AG04449 (cell line): ENCODE measurements at regions not wholly inside any gene's neighbourhood (a gene's known extent, or its start where the extent isn't known, plus 50 kb on each side); places are given as distances from the start of the nearest gene placed in this dataset.
"Not testable (repeated sequence)": the region's sequence is repeated elsewhere in the genome, so short reads cannot be mapped to it uniquely, and the experiment has no call there.

ENCODE experiments used
- CTCF ChIA-PET: fragments of 350-600 bp; formaldehyde crosslinking; extraction: SDS; loops from one replicate; lab custom pipeline; 2021; ENCODE audit warnings: antibody characterized with exemption; lab: Yijun Ruan, JAX
- POLR2A ChIA-PET: fragments of 400-600, 350-600 bp; formaldehyde crosslinking; extraction: SDS; loops from one replicate; lab custom pipeline; 2020; ENCODE audit warnings: antibody characterized with exemption, inconsistent platforms; lab: Yijun Ruan, JAX
- DNase-seq: peaks from one replicate; pipeline ENCODE4 v3.0.0-alpha.2; 2010; ENCODE audit warnings: low read depth, low spot score
- H3K4me3 ChIP-seq: 2 replicates; pipeline ENCODE4 v1.5.1; 2011; ENCODE audit warnings: low read depth, mild to moderate bottlenecking, control low read depth, low read length
- CTCF ChIP-seq: IDR thresholded peaks from one replicate; pipeline ENCODE4 v1.5.1; 2011; ENCODE audit warnings: mild to moderate bottlenecking, moderate library complexity, low read length, control low read depth, inconsistent platforms; ENCODE audit not compliant: insufficient read depth; ENCODE audit errors: missing control alignments

DNA sequence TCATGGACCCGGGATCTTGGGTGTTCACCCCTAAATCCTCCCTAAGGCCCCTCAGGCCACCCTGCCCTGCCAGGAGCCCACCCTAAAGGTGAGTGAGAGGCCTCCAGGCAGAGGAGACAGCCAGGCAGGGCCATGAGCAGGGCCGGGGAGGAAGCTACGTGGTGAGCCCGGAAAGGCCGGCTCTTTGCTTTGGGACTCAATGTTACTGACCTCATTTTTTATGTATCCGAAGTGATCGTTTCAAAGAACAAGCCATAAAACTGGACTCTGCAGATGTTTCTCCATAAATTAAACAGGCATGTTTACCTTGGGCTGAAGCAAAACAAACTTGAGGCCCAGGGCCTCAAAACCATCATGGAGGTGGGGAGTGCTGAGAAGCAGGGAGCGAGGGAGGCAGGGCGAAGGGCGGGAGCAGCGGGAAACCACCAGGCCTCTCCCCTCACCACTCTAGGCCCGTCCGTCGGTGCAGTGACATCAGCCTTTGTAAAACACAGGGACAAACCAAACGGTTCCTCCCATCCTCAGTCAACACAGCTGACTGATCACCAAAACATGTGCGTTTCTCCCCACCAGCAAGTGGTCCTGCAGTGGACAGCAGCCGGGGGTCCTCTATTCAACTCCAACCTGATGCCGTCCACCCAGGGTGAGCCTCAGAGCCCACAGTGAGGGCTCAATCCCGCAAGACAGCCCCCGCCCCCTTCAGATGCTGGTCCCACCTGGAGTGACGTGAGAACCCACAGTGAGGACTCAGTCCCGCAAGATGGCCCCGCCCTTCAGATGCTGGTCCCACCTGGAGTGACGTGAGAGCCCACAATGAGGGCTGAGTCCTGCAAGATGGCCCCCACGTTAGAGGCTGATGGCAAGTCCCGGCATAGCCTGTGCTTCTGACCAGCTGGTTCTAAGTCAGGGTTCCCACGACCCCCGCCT lies 102.9 kb upstream of the LRPAP1 start:
- TF ChIP-seq CTCF, result no peak
- POLR2A ChIA-PET, result no interaction called here
- CTCF ChIA-PET, result no interaction called here
- H3K4me3 ChIP-seq, result no peak overlapping the region
- no peak for DNase-seq

DNA sequence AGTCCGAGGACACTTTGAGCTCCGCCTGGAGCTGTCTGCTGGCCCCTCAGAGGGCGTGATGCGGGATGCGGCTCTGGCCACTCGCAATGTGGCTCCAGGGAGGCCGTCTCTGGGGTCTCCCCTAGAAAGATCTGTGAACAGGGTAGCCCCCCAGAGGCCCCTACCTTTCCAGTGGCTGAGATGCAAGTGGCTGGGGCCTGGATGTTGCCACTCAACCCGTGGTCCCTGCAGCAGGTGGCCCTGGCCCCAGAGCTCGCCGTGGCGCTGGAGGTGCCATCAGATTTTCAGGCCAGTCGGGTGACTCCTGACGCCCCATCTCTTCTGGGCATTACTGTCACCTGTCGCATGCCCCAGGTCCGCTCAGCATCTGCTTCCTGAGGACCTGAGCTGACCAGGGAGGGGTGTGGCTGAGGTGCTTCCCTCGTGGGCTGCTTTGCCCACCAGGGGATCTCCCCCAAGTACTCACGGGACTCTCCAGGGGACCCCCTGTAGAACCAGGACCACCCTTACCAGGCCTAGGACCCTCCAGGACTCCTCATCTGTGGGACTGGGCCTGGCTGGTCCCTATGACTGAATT lies 102.1 kb upstream of the LRPAP1 start:
- no peak for TF ChIP-seq CTCF
- ChIA-PET POLR2A (no interaction called here), CTCF (no interaction called here)
- no peak overlapping the region for H3K4me3 ChIP-seq
- DNase-seq, result no peak

- H3K4me3 ChIP-seq, CTCF ChIA-PET, DNase-seq, POLR2A ChIA-PET: not testable (repeated sequence)
Measured at GRCh38 chr4:3633277-3633676, 101.1 kb upstream of the LRPAP1 start.

GRCh38 chr4:3632794-3633193 lies 100.6 kb upstream of the LRPAP1 start:
- H3K4me3 ChIP-seq, DNase-seq, CTCF ChIA-PET, POLR2A ChIA-PET: not testable (repeated sequence)

DNA sequence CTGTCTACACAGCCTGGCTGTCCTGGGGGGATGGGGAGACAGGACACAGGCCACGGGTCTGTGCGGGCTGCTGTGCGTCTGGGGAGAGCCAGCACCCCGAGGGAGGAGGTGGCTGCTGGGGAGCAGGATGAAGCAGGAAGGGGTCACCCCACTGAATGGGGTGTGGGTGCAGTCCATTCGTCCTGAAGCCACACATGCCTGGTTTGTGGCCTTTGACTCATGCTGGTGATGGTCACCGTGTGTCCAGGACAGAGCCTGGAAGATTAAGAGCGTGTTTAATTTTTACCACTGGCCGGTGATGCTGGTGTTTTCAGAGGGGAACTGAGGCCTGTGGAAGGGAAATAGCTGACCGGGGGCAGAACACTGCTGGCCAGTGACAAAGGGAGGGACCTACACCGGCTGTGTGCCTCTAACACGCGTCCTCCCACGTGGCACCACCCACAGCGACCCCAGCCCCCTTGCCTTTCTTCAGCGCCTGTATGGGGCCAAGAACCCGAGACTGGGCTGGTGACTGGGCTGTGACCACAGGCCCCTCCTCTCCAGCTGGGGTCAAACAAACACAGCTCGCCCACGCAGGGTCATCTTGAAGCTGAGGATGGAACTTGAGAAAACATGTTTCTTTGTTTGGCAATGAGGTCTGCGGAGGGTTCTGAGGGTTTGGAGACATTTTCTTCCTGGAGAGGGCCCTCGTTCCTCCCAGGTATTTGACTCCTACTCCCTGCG lies 99.5 kb upstream of the LRPAP1 start:
- H3K4me3 ChIP-seq, POLR2A ChIA-PET, CTCF ChIA-PET, DNase-seq: not testable (repeated sequence)

DNA sequence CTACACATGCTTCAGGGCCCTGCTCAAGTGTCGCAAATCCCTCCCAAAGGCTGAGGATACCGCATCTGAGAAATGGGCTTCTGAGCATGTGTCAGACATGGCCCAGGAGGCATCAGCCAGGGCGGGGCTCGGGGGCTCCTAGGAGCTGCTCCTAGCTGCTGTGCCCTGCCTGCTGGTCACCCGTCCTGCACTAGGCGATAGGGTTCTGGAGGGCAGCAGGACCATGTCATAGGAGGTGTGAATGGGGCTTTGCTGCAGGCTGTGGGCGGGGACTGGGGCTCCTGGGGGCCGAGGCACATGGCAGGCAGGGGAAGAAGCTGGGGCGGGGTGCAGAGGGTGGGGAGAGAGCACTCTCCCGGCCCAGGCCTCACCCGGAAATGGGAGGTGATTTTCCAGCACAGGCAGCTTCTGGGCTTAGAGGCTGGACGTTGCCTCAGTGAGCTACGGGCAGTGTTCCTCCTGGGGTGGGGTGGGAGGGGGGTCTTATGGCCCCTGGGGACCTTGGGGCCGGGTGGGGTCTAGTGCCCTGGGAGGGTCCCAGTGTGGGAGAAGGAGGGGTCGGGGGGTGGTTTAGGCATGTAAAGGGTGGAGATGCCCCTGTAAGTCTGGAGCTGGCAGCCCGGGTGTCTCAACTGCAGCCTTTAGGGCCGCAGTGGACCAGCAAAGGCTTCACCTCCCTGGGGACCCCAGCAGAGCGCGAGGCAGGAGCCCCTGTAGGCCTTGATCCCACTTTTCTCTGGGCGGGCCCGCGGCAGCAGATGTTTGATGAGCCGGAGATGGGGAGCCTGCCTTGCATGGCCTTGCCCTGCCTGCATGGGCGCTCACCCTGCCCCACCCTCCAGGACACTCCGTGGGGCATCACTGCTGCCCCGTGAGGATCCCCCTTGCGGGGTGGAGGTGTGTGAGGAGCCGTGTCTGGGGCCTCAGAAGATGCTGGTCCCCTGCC lies 98.6 kb upstream of the LRPAP1 start:
- TF ChIP-seq CTCF, result no peak
- H3K4me3 ChIP-seq, result no peak overlapping the region
- DNase-seq, result no peak
- CTCF ChIA-PET, result no interaction called here
- POLR2A ChIA-PET, result no interaction called here

GRCh38 chr4:3630136-3630597 lies 97.9 kb upstream of the LRPAP1 start:
- DNase-seq, result no peak
- no peak for TF ChIP-seq CTCF
- no peak overlapping the region for H3K4me3 ChIP-seq
- ChIA-PET POLR2A (no interaction called here), CTCF (no interaction called here)
